Caco-2 (cell line): ENCODE measurements at regions not wholly inside any gene's neighbourhood (a gene's known extent, or its start where the extent isn't known, plus 50 kb on each side); places are given as distances from the start of the nearest gene placed in this dataset.

Source experiments
- BruUV-seq: library from RNA; stranded (reverse); fragments of 400-500 nt; replicated peaks from 2 replicates; lab custom pipeline; 2021; lab: Mats Ljungman, UMichigan
- CTCF ChIA-PET: fragments of 300-600 bp; sonication (Branson Sonifier 250); formaldehyde crosslinking; loops from one replicate; lab custom pipeline; 2022; ENCODE audit warnings: antibody characterized with exemption; lab: Charles Lee
- POLR2A ChIA-PET: fragments of 300-600 bp; sonication (Branson Sonifier 250); formaldehyde crosslinking; loops from one replicate; lab custom pipeline; 2022; ENCODE audit warnings: antibody characterized with exemption; lab: Charles Lee
- DNase-seq, 2 experiments: peaks; one replicate each; pipeline versions ENCODE4 v3.0.0 to v3.0.0-alpha.2; 2020 to 2022
- H3K27me3 ChIP-seq: replicated peaks from 2 replicates; pipeline ENCODE4 v1.6.0; 2011; ENCODE audit warnings: low read length; ENCODE audit not compliant: control insufficient read depth, insufficient read depth
- H3K36me3 ChIP-seq: 2 replicates; pipeline ENCODE4 v1.5.1; 2011; ENCODE audit warnings: low read length; ENCODE audit not compliant: control insufficient read depth, insufficient read depth
- H3K4me1 ChIP-seq: fragments of 250-450 bp; sonication (Bioruptor Pico); 2 replicates; pipeline ENCODE4 v1.5.1; 2020; ENCODE audit warnings: mild to moderate bottlenecking
- H3K4me3 ChIP-seq: 2 replicates; pipeline ENCODE4 v1.5.1; 2011; ENCODE audit warnings: low read depth, mild to moderate bottlenecking, control low read depth, low read length
- H3K9me3 ChIP-seq: fragments of 250-450 bp; sonication (Bioruptor Pico); 2 replicates; pipeline ENCODE4 v1.5.1; 2020; ENCODE audit warnings: mild to moderate bottlenecking, moderate library complexity
- H3K27ac Mint-ChIP-seq: one replicate; pipeline ENCODE4 v1.8.0; 2022; ENCODE audit warnings: mixed read lengths; ENCODE audit not compliant: unreplicated experiment
- H3K27me3 Mint-ChIP-seq: one replicate; pipeline ENCODE4 v1.8.0; 2022; ENCODE audit warnings: mixed read lengths; ENCODE audit not compliant: insufficient read depth, unreplicated experiment
- H3K36me3 Mint-ChIP-seq: one replicate; pipeline ENCODE4 v1.8.0; 2022; ENCODE audit warnings: mild to moderate bottlenecking, mixed read lengths; ENCODE audit not compliant: insufficient read depth, unreplicated experiment
- H3K4me1 Mint-ChIP-seq: one replicate; pipeline ENCODE4 v1.8.0; 2022; ENCODE audit warnings: low read depth, mixed read lengths; ENCODE audit not compliant: unreplicated experiment
- H3K4me3 Mint-ChIP-seq: one replicate; pipeline ENCODE4 v1.8.0; 2022; ENCODE audit warnings: mild to moderate bottlenecking, moderate library complexity, mixed read lengths; ENCODE audit not compliant: unreplicated experiment
- H3K9me3 Mint-ChIP-seq: one replicate; pipeline ENCODE4 v1.8.0; 2022; ENCODE audit warnings: mixed read lengths; ENCODE audit not compliant: unreplicated experiment
- CTCF ChIP-seq, 2 experiments: fragments of 200-600 bp in 1 of 2; IDR thresholded peaks; 1 replicate in 1 of 2; 2 replicates in 1 of 2; pipeline versions ENCODE4 v1.5.1 to v1.8.0; 2011 to 2022; ENCODE audit warnings: antibody characterized with exemption in 1 of 2, control low read depth in 1 of 2, inconsistent platforms in 1 of 2, low read depth in 1 of 2, low read length in 1 of 2, mild to moderate bottlenecking in 1 of 2, moderate library complexity in 1 of 2; ENCODE audit not compliant: insufficient read depth in 1 of 2, severe bottlenecking in 1 of 2, unreplicated experiment in 1 of 2
- intact Hi-C: fragments of 100-400 bp; cut with micrococcal nuclease; formaldehyde crosslinking; loops from one replicate; pipeline ENCODE4 v1.10.0; 2022; ENCODE audit not compliant: unreplicated experiment

GRCh38 chr10:25675615-25676014 lies 258.4 kb upstream of the MYO3A start:
- POLR2A ChIA-PET, result no interaction called here
- DNase-seq, result no peak
- Mint-ChIP-seq H3K4me3 (no peak overlapping the region), H3K9me3 (peaks cover 15% of the 10 kb centered on the region), H3K4me1 (no peaks in the 10 kb centered on the region), H3K27me3 (peaks cover 6% of the 10 kb centered on the region), H3K36me3 (no peaks in the 10 kb centered on the region), H3K27ac (no peak overlapping the region)
- no peaks in the 10 kb centered on the region for H3K27me3 ChIP-seq
- CTCF ChIA-PET, result no interaction called here
- H3K9me3 ChIP-seq, result peaks cover 8% of the 10 kb centered on the region
- no peaks in the 10 kb centered on the region for H3K36me3 ChIP-seq
- TF ChIP-seq CTCF (IDR thresholded peaks at IDR 0.05; ENCODE audit: insufficient read depth in 1 of 2, low read depth in 1 of 2, low read length in 1 of 2, severe bottlenecking in 1 of 2, unreplicated experiment in 1 of 2), result no peak
- intact Hi-C loops, result no loop called here
- no TSS peak for BruUV-seq
- no peak overlapping the region for H3K4me3 ChIP-seq
- no peaks in the 10 kb centered on the region for H3K4me1 ChIP-seq

- CTCF ChIA-PET, result no interaction called here
Measured at GRCh38 chr10:25678220-25678619, 255.8 kb upstream of the MYO3A start.

GRCh38 chr10:25678666-25679065 lies 255.4 kb upstream of the MYO3A start:
- peaks cover 8% of the 10 kb centered on the region for H3K9me3 Mint-ChIP-seq

More at GRCh38 chr10:25678220-25678619, 255.8 kb upstream of the MYO3A start:
- intact Hi-C loops, result no loop called here
- Mint-ChIP-seq H3K27ac (no peak overlapping the region), H3K9me3 (peaks cover 12% of the 10 kb centered on the region), H3K27me3 (peaks cover 4% of the 10 kb centered on the region), H3K4me3 (no peak overlapping the region), H3K4me1 (no peaks in the 10 kb centered on the region), H3K36me3 (no peaks in the 10 kb centered on the region)
- H3K4me3 ChIP-seq, result no peak overlapping the region
- peaks cover 8% of the 10 kb centered on the region for H3K9me3 ChIP-seq
- BruUV-seq, result no TSS peak
- no peaks in the 10 kb centered on the region for H3K27me3 ChIP-seq
- POLR2A ChIA-PET, result no interaction called here
- no peak for DNase-seq
- no peaks in the 10 kb centered on the region for H3K36me3 ChIP-seq
- TF ChIP-seq CTCF (IDR thresholded peaks at IDR 0.05; ENCODE audit: insufficient read depth in 1 of 2, low read depth in 1 of 2, low read length in 1 of 2, severe bottlenecking in 1 of 2, unreplicated experiment in 1 of 2), result no peak
- H3K4me1 ChIP-seq, result no peaks in the 10 kb centered on the region

More at GRCh38 chr10:25678666-25679065, 255.4 kb upstream of the MYO3A start:
- H3K27ac Mint-ChIP-seq, result no peak overlapping the region
- Histone ChIP-seq H3K36me3 (no peaks in the 10 kb centered on the region), H3K4me3 (no peak overlapping the region), H3K9me3 (peaks cover 6% of the 10 kb centered on the region), H3K27me3 (no peaks in the 10 kb centered on the region), H3K4me1 (no peaks in the 10 kb centered on the region)
- no peaks in the 10 kb centered on the region for H3K36me3 Mint-ChIP-seq
- no peaks in the 10 kb centered on the region for H3K4me1 Mint-ChIP-seq
- no peak for TF ChIP-seq CTCF (IDR thresholded peaks at IDR 0.05; ENCODE audit: insufficient read depth in 1 of 2, low read depth in 1 of 2, low read length in 1 of 2, severe bottlenecking in 1 of 2, unreplicated experiment in 1 of 2)
- H3K4me3 Mint-ChIP-seq, result no peak overlapping the region
- no peak for DNase-seq
- H3K27me3 Mint-ChIP-seq, result peaks cover 4% of the 10 kb centered on the region
- BruUV-seq, result no TSS peak
- intact Hi-C loops, result no loop called here
- ChIA-PET POLR2A (no interaction called here), CTCF (no interaction called here)
